H1 (cell line): ENCODE measurements at regions not wholly inside any gene's neighbourhood (a gene's known extent, or its start where the extent isn't known, plus 50 kb on each side); places are given as distances from the start of the nearest gene placed in this dataset.

Experiments
- CTCF ChIA-PET: fragments of 300-600 bp; sonication (Branson Sonifier 250); formaldehyde crosslinking; loops from one replicate; lab custom pipeline; 2021; ENCODE audit not compliant: partially characterized antibody; lab: Charles Lee
- POLR2A ChIA-PET: fragments of 300-600 bp; sonication (Branson Sonifier 250); formaldehyde crosslinking; loops from one replicate; lab custom pipeline; 2021; ENCODE audit warnings: inconsistent platforms; ENCODE audit not compliant: partially characterized antibody; lab: Charles Lee
- DNase-seq, 2 experiments: peaks; one replicate each; pipeline versions ENCODE4 v3.0.0 to v3.0.0-alpha.2; 2010 to 2022; ENCODE audit warnings: low spot score in 2 of 2, low read depth in 1 of 2, mixed read lengths in 1 of 2
- FAIRE-seq: peaks from 2 replicates; lab custom pipeline; 2011; peaks lifted over from hg19 to GRCh38; lab: Jason Lieb, UNC
- H2AFZ ChIP-seq: 2 replicates; pipeline ENCODE4 v1.8.1; 2012; ENCODE audit warnings: low read length, inconsistent platforms
- H2AK5ac ChIP-seq: 2 replicates; pipeline ENCODE4 v1.6.1; 2013; ENCODE audit warnings: low read depth, low read length
- H2BK120ac ChIP-seq: replicated peaks from 2 replicates; pipeline ENCODE3; 2013; ENCODE audit warnings: low read depth, low read length, inconsistent platforms
- H2BK12ac ChIP-seq: 2 replicates; pipeline ENCODE4 v1.6.1; 2013; ENCODE audit warnings: low read depth, low read length
- H2BK15ac ChIP-seq: 2 replicates; pipeline ENCODE4 v1.6.1; 2013; ENCODE audit warnings: low read length
- H2BK20ac ChIP-seq: 2 replicates; pipeline ENCODE4 v1.6.1; 2013; ENCODE audit warnings: low read length
- H2BK5ac ChIP-seq: 2 replicates; pipeline ENCODE4 v1.6.1; 2013; ENCODE audit warnings: low read depth, low read length
- H3K14ac ChIP-seq: 2 replicates; pipeline ENCODE4 v1.6.1; 2013; ENCODE audit warnings: inconsistent platforms; ENCODE audit not compliant: insufficient read length
- H3K18ac ChIP-seq: 2 replicates; pipeline ENCODE4 v1.6.1; 2013; ENCODE audit warnings: low read length; ENCODE audit errors: extremely low read depth
- H3K23ac ChIP-seq: 2 replicates; pipeline ENCODE4 v1.6.1; 2013; ENCODE audit warnings: inconsistent platforms; ENCODE audit not compliant: insufficient read length
- H3K23me2 ChIP-seq: 2 replicates; pipeline ENCODE4 v1.6.1; 2013; ENCODE audit warnings: low read depth, low read length
- H3K27ac ChIP-seq: 2 replicates; pipeline ENCODE4 v1.6.1; 2011; ENCODE audit warnings: low read depth, low read length, inconsistent platforms
- H3K27me3 ChIP-seq, 4 experiments: replicated peaks in 1 of 4; 1 replicate in 1 of 4; 2 replicates in 3 of 4; pipeline versions ENCODE4 v1.6.1 to v1.8.1; 2011 to 2013; ENCODE audit warnings: low read length in 3 of 4, mild to moderate bottlenecking in 3 of 4, inconsistent platforms in 2 of 4, mixed read lengths in 2 of 4, moderate library complexity in 1 of 4; ENCODE audit not compliant: control insufficient read depth in 3 of 4, insufficient read depth in 3 of 4; ENCODE audit errors: extremely low read depth in 1 of 4
- H3K36me3 ChIP-seq, 4 experiments: 2 replicates each; pipeline versions ENCODE4 v1.6.1 to v1.8.1; 2011 to 2013; ENCODE audit warnings: mild to moderate bottlenecking in 4 of 4, low read length in 3 of 4, moderate library complexity in 2 of 4, control low read depth in 1 of 4, inconsistent platforms in 1 of 4; ENCODE audit not compliant: insufficient read depth in 4 of 4, control insufficient read depth in 2 of 4
- H3K4ac ChIP-seq: replicated peaks from 2 replicates; pipeline ENCODE3; 2013; ENCODE audit warnings: low read length, low read depth, mixed read lengths, inconsistent platforms; ENCODE audit not compliant: insufficient read length
- H3K4me1 ChIP-seq, 4 experiments: replicated peaks in 1 of 4; 1 replicate in 1 of 4; 2 replicates in 3 of 4; pipeline versions ENCODE4 v1.6.1 to v1.8.1; 2011 to 2013; ENCODE audit warnings: low read length in 3 of 4, inconsistent platforms in 2 of 4, mixed read lengths in 1 of 4; ENCODE audit not compliant: insufficient read depth in 4 of 4, control insufficient read depth in 3 of 4
- H3K4me2 ChIP-seq, 2 experiments: 2 replicates each; pipeline versions ENCODE4 v1.6.1 to v1.8.1; 2011 to 2013; ENCODE audit warnings: low read depth in 2 of 2, low read length in 2 of 2, control low read depth in 1 of 2, inconsistent platforms in 1 of 2, mild to moderate bottlenecking in 1 of 2; ENCODE audit not compliant: insufficient read depth in 1 of 2
- H3K4me3 ChIP-seq, 4 experiments: fragments of 200-600, 300-600 bp in 1 of 4; sonication (generic), shearing (Covaris generic), sonication (Bioruptor Twin) in 1 of 4; 2 replicates each; pipeline versions ENCODE4 v1.5.1 to v1.8.1; 2011 to 2016; ENCODE audit warnings: low read length in 4 of 4, low read depth in 3 of 4, control low read depth in 2 of 4, inconsistent platforms in 2 of 4, mild to moderate bottlenecking in 2 of 4, mixed read lengths in 1 of 4, moderate library complexity in 1 of 4; ENCODE audit not compliant: insufficient read depth in 2 of 4; ENCODE audit errors: extremely low read depth in 1 of 4
- H3K56ac ChIP-seq: replicated peaks from 2 replicates; pipeline ENCODE3; 2013; ENCODE audit warnings: low read depth, mild to moderate bottlenecking, mixed read lengths, low read length, inconsistent platforms; ENCODE audit not compliant: insufficient read length
- H3K79me1 ChIP-seq: 2 replicates; pipeline ENCODE4 v1.6.1; 2013; ENCODE audit warnings: low read depth, low read length, control low read depth
- H3K79me2 ChIP-seq, 2 experiments: 2 replicates each; pipeline versions ENCODE4 v1.6.1 to v1.8.1; 2012 to 2013; ENCODE audit warnings: low read length in 2 of 2, mild to moderate bottlenecking in 2 of 2, inconsistent platforms in 1 of 2; ENCODE audit not compliant: insufficient read depth in 2 of 2, control insufficient read depth in 1 of 2
- H3K9ac ChIP-seq, 4 experiments: replicated peaks in 1 of 4; 1 replicate in 1 of 4; 2 replicates in 3 of 4; pipeline versions ENCODE4 v1.6.1 to v1.8.1; 2011 to 2013; ENCODE audit warnings: low read depth in 3 of 4, low read length in 3 of 4, control low read depth in 2 of 4, mild to moderate bottlenecking in 2 of 4, moderate library complexity in 2 of 4, inconsistent platforms in 1 of 4; ENCODE audit errors: extremely low read depth in 1 of 4
- H3K9me3 ChIP-seq, 2 experiments: 2 replicates each; pipeline versions ENCODE4 v1.6.1 to v1.8.1; 2012 to 2013; ENCODE audit warnings: mild to moderate bottlenecking in 2 of 2, moderate library complexity in 2 of 2, control low read depth in 1 of 2, inconsistent platforms in 1 of 2, low read depth in 1 of 2, low read length in 1 of 2, mixed read lengths in 1 of 2; ENCODE audit not compliant: insufficient read depth in 2 of 2
- H4K20me1 ChIP-seq, 2 experiments: replicated peaks in 1 of 2; 2 replicates each; pipeline versions ENCODE3 to v1.8.1; 2011 to 2013; ENCODE audit warnings: inconsistent platforms in 2 of 2, low read length in 2 of 2, mild to moderate bottlenecking in 1 of 2; ENCODE audit not compliant: insufficient read depth in 2 of 2, control insufficient read depth in 1 of 2
- H4K5ac ChIP-seq: 2 replicates; pipeline ENCODE4 v1.6.1; 2013; ENCODE audit warnings: low read length, low read depth, mixed read lengths, inconsistent platforms; ENCODE audit not compliant: insufficient read length
- H4K8ac ChIP-seq: 2 replicates; pipeline ENCODE4 v1.8.0; 2013; ENCODE audit warnings: mild to moderate bottlenecking, moderate library complexity, low read length, inconsistent platforms; ENCODE audit not compliant: insufficient read depth; ENCODE audit errors: extremely low read depth
- H4K91ac ChIP-seq: replicated peaks from 2 replicates; pipeline ENCODE3; 2013; ENCODE audit warnings: low read length, mixed read lengths, inconsistent platforms; ENCODE audit not compliant: insufficient read length
- EP300 ChIP-seq, 2 experiments: IDR thresholded peaks; 1 replicate in 1 of 2; 2 replicates in 1 of 2; pipeline ENCODE4 v1.6.1; 2011 to 2012; ENCODE audit warnings: low read depth in 2 of 2, low read length in 2 of 2, mild to moderate bottlenecking in 2 of 2, borderline replicate concordance in 1 of 2, inconsistent platforms in 1 of 2, moderate library complexity in 1 of 2
- JUN ChIP-seq: IDR thresholded peaks from 2 replicates; pipeline ENCODE4 v1.6.1; 2011; ENCODE audit warnings: low read depth, mild to moderate bottlenecking, improper control_type of control experiment, low read length
- SP2 ChIP-seq: IDR thresholded peaks from 2 replicates; pipeline ENCODE4 v1.6.1; 2012; ENCODE audit warnings: mild to moderate bottlenecking, low read length, inconsistent platforms
- SRF ChIP-seq: IDR thresholded peaks from 2 replicates; pipeline ENCODE4 v1.6.1; 2011; ENCODE audit warnings: mild to moderate bottlenecking, low read depth, low read length, moderate library complexity
- WGBS, 2 experiments: shearing (Covaris generic) in 1 of 2; methylation state at CpG; one replicate each; pipeline versions ENCODE4 v1.1.6 to v1.1.7; 2013 to 2015; ENCODE audit warnings: low lambda C conversion rate in 2 of 2, mixed read lengths in 2 of 2, inconsistent platforms in 1 of 2, low coverage in 1 of 2, missing lambda C conversion rate in 1 of 2; ENCODE audit not compliant: insufficient replicate concordance in 2 of 2, insufficient coverage in 1 of 2, insufficient read length in 1 of 2; ENCODE audit errors: extremely low coverage in 1 of 2, missing lambda C conversion rate in 1 of 2; 5-methylcytosine and 5-hydroxymethylcytosine counted together
- TF ChIP-seq, protein P1 (sequence below): IDR thresholded peaks from 2 replicates; pipeline ENCODE4 v1.6.1; 2012; ENCODE audit warnings: low read length, inconsistent platforms

DNA sequence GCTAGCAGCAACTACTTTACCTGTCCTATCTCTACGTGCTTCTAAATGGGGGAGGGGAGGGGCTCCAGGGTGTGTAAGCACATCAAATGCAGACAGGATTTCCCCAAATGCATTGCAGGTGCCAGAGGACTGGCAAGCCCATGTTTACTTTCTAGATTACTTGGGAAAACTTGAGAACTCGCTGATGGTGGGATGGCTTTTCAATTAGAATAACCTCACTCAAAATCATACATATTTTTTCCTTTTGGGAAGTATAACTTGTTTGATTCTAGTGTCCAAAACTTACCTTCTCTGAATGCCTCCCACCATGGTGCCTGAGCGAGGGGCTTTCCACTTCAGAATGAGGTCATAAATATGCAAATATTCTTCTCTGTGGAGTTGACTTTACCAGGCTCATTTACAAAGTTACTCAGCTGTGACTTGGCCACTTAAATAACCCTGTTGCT is 191.3 kb upstream of the RHOBTB1 start:
- TF ChIP-seq SRF (no peak), SP2 (no peak), JUN (peak; percentile 56; the same call in 1 of the 2 replicates), EP300 (IDR thresholded peaks at IDR 0.05; ENCODE audit: borderline replicate concordance in 1 of 2, low read depth in 2 of 2, low read length in 2 of 2) (0 out of 3 replicates have a peak, but pooled peaks of 1 of the 2 experiments have one; percentile 11)
- TF ChIP-seq, protein P1, sequence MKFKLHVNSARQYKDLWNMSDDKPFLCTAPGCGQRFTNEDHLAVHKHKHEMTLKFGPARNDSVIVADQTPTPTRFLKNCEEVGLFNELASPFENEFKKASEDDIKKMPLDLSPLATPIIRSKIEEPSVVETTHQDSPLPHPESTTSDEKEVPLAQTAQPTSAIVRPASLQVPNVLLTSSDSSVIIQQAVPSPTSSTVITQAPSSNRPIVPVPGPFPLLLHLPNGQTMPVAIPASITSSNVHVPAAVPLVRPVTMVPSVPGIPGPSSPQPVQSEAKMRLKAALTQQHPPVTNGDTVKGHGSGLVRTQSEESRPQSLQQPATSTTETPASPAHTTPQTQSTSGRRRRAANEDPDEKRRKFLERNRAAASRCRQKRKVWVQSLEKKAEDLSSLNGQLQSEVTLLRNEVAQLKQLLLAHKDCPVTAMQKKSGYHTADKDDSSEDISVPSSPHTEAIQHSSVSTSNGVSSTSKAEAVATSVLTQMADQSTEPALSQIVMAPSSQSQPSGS, result peak; percentile 67; the same call in 1 of the 2 replicates
- Histone ChIP-seq H2BK120ac (no peak overlapping the region), H4K91ac (no peak overlapping the region), H2AFZ (peak overlapping the region; percentile 47; the same call in 1 of the 2 replicates), H4K20me1 (no peaks in the 10 kb centered on the region), H3K18ac (no peak overlapping the region), H4K5ac (no peak overlapping the region), H4K8ac (no peak overlapping the region), H3K14ac (no peak overlapping the region), H2AK5ac (no peak overlapping the region), H2BK12ac (no peak overlapping the region), H3K27me3 (no peaks in the 10 kb centered on the region), H3K79me2 (no peaks in the 10 kb centered on the region), H3K9me3 (peaks cover 2 to 4% of the 10 kb centered on the region in 2 experiments; a peak in 2 of 4 replicates), H3K36me3 (peaks cover 0 to 2% (median 0%) of the 10 kb centered on the region in 4 experiments; a peak in 1 of 8 replicates), H2BK20ac (no peak overlapping the region), H3K27ac (peak overlapping the region; percentile 61; the same call in 1 of the 2 replicates), H3K23me2 (no peaks in the 10 kb centered on the region), H3K23ac (no peak overlapping the region), H3K4me1 (peaks cover 3 to 15% (median 8%) of the 10 kb centered on the region in 4 experiments; a peak in 6 of 7 replicates), H3K56ac (no peak overlapping the region), H3K9ac (no peak overlapping the region), H3K4ac (no peak overlapping the region), H2BK15ac (no peak overlapping the region), H2BK5ac (no peak overlapping the region), H3K4me2 (peak overlapping the region in 1 of 2 experiments; percentile 39; a peak in 1 of 4 replicates), H3K79me1 (no peaks in the 10 kb centered on the region), H3K4me3 (no peak overlapping the region)
- POLR2A ChIA-PET, result no interaction called here
- CTCF ChIA-PET, result no interaction called here
- WGBS, 2 experiments, result 76% methylated on average over 3 of the region's 3 CpGs; no CpG with 5 or more reads in 1 of the 2 experiments
- DNase-seq, result no peak
- no peak for FAIRE-seq
